ENCODE measurements at regions not wholly inside any gene's neighbourhood (a gene's known extent, or its start where the extent isn't known, plus 50 kb on each side); places are given as distances from the start of the nearest gene placed in this dataset.

- Histone ChIP-seq H3K4me3 (no peak overlapping the region), H3K27ac (no peak overlapping the region), H3K9me3 (no peaks in the 10 kb centered on the region), H3K4me1 (no peaks in the 10 kb centered on the region), H3K27me3 (no peaks in the 10 kb centered on the region), H3K36me3 (no peaks in the 10 kb centered on the region)
- DNase-seq (ENCODE audit: extremely low spot score in 2 of 2) = no peak
- TF ChIP-seq POLR2AphosphoS5 (IDR thresholded peaks at IDR 0.05; ENCODE audit: insufficient read depth in 1 of 2, low read depth in 1 of 2) (no peak), POLR2A (IDR thresholded peaks at IDR 0.05) (no peak)
- TF ChIP-seq, protein P1, sequence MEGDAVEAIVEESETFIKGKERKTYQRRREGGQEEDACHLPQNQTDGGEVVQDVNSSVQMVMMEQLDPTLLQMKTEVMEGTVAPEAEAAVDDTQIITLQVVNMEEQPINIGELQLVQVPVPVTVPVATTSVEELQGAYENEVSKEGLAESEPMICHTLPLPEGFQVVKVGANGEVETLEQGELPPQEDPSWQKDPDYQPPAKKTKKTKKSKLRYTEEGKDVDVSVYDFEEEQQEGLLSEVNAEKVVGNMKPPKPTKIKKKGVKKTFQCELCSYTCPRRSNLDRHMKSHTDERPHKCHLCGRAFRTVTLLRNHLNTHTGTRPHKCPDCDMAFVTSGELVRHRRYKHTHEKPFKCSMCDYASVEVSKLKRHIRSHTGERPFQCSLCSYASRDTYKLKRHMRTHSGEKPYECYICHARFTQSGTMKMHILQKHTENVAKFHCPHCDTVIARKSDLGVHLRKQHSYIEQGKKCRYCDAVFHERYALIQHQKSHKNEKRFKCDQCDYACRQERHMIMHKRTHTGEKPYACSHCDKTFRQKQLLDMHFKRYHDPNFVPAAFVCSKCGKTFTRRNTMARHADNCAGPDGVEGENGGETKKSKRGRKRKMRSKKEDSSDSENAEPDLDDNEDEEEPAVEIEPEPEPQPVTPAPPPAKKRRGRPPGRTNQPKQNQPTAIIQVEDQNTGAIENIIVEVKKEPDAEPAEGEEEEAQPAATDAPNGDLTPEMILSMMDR (IDR thresholded peaks at IDR 0.05) = no peak
- intact Hi-C loops (cut with DNase I) = no loop called here
Observed at GRCh38 chr4:42302348-42302747, 94.9 kb upstream of the SHISA3 start.

DNA sequence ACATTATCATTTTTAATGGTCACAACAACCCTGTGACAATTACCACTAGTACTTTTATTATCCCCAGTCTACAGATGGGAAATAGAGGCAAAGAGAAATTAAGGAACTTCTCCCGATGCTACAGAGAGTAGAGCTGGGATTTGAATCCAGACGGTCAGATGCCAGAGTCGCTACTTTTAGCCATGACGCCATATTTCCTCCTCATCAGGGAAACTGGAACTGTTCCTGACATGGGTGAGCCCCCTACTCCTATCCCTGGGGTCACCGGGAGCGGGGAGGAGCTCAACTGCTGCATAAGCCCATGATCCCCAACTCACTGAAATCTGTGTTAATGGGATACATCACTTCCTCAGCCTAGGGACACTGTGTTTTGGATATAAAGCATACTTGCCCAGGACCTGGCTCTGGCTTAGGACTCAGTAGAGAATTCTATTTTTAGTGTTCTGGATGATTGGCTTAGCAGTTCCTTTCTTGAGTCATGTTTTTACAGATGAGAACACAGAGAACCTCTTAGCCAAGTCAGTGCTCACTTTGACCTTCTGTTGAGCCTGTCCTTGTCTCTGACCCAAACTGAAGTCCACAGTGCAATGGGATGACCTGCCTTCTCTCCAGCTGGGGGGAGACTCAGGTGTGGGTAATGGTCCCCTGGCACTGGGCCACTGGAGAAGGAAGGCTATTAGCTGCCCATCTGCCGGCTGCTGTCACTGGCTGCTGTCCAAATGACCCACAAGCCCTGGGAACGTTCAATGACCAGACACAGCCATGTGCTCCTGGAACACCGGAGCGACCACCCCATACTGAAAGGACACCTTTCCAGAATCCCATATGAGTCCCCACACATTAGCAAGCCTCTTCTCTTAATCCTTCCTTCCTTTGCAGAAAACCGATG lies 90.8 kb upstream of the SHISA3 start:
- H3K36me3 ChIP-seq = no peaks in the 10 kb centered on the region
- no peaks in the 10 kb centered on the region for H3K27me3 ChIP-seq
- DNase-seq (ENCODE audit: extremely low spot score in 2 of 2) = no peak
- H3K4me1 ChIP-seq = no peaks in the 10 kb centered on the region
- no peak overlapping the region for H3K4me3 ChIP-seq
- no peak for TF ChIP-seq POLR2AphosphoS5 (IDR thresholded peaks at IDR 0.05; ENCODE audit: insufficient read depth in 1 of 2, low read depth in 1 of 2)
- TF ChIP-seq POLR2A (IDR thresholded peaks at IDR 0.05) = no peak
- TF ChIP-seq, protein P1 (IDR thresholded peaks at IDR 0.05) = no peak
- intact Hi-C loops (cut with DNase I) = no loop called here
- H3K27ac ChIP-seq = no peak overlapping the region
- no peaks in the 10 kb centered on the region for H3K9me3 ChIP-seq

- no peak for DNase-seq (ENCODE audit: extremely low spot score in 2 of 2)
- no peaks in the 10 kb centered on the region for H3K4me1 ChIP-seq
- H3K27me3 ChIP-seq = no peaks in the 10 kb centered on the region
- H3K9me3 ChIP-seq = no peaks in the 10 kb centered on the region
- no peaks in the 10 kb centered on the region for H3K36me3 ChIP-seq
- H3K27ac ChIP-seq = no peak overlapping the region
- TF ChIP-seq, protein P1 (IDR thresholded peaks at IDR 0.05) = no peak
- no peak for TF ChIP-seq POLR2AphosphoS5 (IDR thresholded peaks at IDR 0.05; ENCODE audit: insufficient read depth in 1 of 2, low read depth in 1 of 2)
- TF ChIP-seq POLR2A (IDR thresholded peaks at IDR 0.05) = no peak
- intact Hi-C loops (cut with DNase I) = no loop called here
- H3K4me3 ChIP-seq = no peak overlapping the region
Observed at GRCh38 chr4:42308247-42308646, 89.0 kb upstream of the SHISA3 start.

DNA sequence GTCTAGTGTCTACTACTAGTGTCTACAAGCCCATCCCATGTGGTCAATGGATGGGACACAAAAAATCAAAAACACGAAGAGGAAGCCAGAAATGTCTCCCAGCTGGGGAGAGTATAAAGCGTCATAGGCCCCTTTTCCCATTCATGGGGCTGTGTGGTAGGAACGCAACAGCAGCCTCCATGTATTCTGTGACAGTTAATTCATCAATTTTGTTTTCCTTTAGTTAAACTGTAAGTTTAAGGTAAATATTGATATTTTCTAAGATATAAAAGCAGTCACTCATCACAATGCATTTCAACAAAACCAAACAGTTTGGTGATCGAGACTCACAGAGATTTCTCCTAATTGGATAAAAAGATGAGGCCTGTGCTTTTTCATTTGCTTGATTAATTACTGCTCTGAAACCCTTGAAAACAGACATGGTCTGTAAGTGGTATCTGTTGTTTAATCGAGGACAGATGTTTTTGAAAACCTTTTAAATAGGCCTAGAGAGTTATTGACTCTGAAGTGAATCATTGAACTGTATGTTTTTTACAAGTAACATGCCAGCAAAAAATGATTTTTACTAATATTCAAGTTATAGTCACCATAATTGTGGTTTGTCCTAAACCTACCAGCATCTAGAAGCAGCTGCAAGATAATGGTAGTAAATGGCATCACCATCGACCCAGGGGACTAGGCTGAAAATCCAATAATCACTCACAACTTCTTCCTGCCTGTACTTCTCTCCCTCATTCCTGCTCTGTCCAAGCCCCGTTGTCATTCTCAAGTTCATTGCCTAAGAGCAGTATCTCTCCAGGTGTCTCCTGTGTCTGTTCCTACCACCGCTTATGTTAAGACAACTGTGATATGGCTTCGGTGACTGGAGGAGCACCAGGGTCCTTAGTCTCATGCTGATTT lies 87.7 kb upstream of the SHISA3 start:
- H3K4me1 ChIP-seq = no peaks in the 10 kb centered on the region
- no peaks in the 10 kb centered on the region for H3K27me3 ChIP-seq
- H3K36me3 ChIP-seq = no peaks in the 10 kb centered on the region
- intact Hi-C loops (cut with DNase I) = no loop called here
- TF ChIP-seq POLR2AphosphoS5 (IDR thresholded peaks at IDR 0.05; ENCODE audit: insufficient read depth in 1 of 2, low read depth in 1 of 2) (no peak), POLR2A (IDR thresholded peaks at IDR 0.05) (no peak)
- TF ChIP-seq, protein P1 (IDR thresholded peaks at IDR 0.05) = no peak
- no peak overlapping the region for H3K27ac ChIP-seq
- no peak overlapping the region for H3K4me3 ChIP-seq
- DNase-seq (ENCODE audit: extremely low spot score in 2 of 2) = no peak
- no peaks in the 10 kb centered on the region for H3K9me3 ChIP-seq

Measured in vagina (tissue), 2 donors.